Effector CD4-positive, alpha-beta T cell (primary cell): ENCODE measurements at regions not wholly inside any gene's neighbourhood (a gene's known extent, or its start where the extent isn't known, plus 50 kb on each side); places are given as distances from the start of the nearest gene placed in this dataset.

Source experiments
- DNase-seq: peaks from one replicate; pipeline ENCODE4 v3.0.0-alpha.2; 2020

GRCh38 chr15:95595759-95596158 lies 734.7 kb upstream of the NR2F2 start:
- no peak for DNase-seq

DNA sequence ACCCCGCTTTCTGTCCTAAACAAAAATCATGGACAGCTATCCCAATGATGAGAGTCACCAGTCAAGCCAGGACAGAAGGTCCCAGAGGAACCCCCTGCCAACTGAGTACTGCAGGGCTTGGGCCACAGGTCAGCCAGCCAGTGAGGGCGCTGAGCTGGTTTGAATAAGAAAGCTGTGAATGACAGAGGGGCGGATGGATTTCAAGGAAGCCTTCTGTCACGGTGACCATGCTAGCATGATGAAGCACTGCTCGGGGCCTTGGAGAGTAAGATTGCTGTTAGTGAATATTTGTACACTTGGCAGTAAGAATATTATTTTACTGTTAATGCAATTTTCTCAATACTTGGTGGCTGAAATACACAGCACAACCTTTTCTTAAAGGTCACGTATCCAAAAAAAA lies 734.0 kb upstream of the NR2F2 start:
- DNase-seq: no peak

DNA sequence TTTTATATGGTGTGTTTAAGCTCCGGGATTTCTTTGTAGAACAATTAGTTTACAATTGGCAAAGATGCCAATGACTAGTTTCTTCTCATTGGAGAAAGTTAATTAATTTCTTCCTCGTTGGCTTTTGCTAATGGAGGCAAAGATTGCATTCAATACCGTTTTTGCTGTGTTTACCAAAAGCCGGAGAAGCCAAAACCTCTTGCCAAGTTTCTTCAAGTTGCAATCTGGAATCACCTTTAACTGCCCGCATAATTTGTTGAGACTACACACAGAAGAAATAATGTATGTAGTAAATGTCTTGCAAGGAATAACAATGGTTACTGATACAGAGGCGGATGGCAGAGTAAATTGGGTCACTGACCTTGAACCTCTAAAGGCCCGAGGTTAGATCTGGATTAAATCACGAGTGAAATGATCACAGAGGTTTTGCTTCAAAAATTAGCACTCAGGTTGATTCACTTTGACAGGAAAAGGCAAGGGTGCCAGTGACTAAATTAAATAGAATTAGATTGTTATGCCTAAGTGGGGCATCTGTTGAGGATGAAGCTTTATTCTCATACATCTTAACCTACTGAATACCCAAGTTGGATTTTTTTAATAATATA lies 732.1 kb upstream of the NR2F2 start:
- no peak for DNase-seq

DNA sequence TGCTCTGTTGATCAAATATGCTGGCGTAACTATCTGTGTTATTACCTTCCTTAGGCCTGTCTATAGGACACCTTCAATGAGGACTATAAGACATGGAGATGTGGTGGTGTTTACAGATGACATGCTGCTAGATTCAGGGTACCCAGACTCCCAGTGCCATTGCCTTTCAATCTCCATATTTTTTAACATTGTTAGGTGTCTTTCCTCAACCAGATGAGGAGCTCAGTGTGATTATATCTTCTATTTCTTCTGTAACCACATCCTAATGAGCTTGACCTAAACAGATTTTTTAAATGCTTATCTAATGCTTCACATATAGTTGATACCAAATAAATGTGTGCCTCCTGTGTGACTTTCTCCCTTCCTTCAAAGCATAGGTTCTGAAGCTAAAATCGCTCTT lies 730.1 kb upstream of the NR2F2 start:
- no peak for DNase-seq

- DNase-seq: no peak
Measured at GRCh38 chr15:95600884-95601283, 729.6 kb upstream of the NR2F2 start.

DNA sequence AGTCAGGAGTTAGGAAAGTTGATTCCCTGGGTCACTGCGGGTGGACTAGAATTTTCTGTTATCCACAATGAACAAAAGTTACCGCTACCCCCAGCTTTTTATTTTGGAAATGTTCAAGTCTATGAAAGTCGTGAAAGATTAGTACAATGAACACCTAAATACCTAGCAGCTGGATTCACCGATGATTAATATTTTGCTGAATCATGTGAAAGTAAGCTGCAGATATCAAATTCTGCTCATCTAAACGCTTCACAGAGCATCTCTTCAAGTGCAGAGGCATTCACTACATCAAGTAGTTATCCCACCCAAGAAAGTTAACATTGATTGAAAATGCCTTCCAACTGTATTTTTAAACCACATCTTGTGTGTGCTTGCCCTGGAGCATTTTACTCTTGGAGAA lies 729.0 kb upstream of the NR2F2 start:
- DNase-seq: no peak

- no peak for DNase-seq
Measured at GRCh38 chr15:95603802-95604201, 726.7 kb upstream of the NR2F2 start.

- DNase-seq: no peak
Measured at GRCh38 chr15:95604634-95605036, 725.9 kb upstream of the NR2F2 start.

DNA sequence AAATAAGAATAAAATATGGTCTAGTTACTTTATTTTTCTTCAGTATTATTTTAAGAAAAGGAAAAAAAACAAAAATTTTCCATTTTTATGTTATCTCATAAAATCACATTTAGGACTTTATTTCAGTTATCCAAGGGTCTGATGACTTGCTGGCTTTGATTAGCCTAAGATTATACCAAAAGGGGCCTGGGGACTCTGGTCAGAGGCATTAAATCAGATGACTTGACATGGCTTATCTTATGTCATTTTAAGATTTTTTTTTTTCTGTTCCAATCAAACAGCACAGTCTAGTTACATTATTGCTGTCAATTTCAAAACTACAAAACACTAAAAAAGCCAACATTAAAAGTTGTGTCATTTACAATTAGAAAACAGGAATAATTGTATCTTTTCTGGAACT lies 725.4 kb upstream of the NR2F2 start:
- DNase-seq: no peak

- no peak for DNase-seq
Measured at GRCh38 chr15:95606551-95606950, 723.9 kb upstream of the NR2F2 start.

- DNase-seq: no peak
Measured at GRCh38 chr15:95608371-95608770, 722.1 kb upstream of the NR2F2 start.

GRCh38 chr15:95609096-95609495 lies 721.4 kb upstream of the NR2F2 start:
- no peak for DNase-seq

DNA sequence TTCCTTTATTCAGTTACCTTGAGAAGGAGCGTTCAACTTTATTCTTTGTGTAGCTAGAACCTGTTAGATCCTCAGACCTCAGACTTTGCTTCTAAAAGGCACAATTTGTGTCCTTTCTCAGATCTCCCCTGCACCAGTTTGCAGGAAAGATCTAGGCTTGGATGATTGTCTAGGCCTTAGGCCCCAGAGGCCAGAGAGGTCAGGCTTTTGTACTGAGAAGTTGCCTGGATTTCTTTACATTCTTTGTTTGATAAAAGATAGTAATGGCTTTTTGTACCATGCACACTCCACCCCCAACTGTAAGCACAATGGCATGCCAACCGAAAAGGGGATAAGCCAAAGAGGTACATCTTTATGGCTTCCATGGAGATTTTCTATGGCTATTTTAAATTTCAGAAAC lies 719.6 kb upstream of the NR2F2 start:
- DNase-seq: no peak

DNA sequence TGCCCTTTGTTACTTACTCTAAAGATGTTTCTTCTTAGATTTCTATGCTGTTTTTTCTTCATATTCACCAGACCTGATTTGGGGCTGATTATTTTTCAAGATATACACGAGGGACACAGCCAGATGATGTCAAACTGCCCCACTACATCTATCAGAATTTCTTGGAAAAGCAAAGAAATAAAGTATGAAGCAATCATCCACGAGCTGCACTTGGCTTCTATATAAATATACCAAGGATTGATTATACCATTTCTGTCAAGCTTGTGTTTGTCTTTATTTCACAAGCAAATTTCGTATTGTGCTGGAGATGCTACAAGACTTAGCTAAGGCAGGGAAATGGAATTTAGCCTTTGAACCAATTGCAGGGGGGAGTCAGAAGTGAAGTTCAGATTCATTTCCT lies 715.1 kb upstream of the NR2F2 start:
- DNase-seq: no peak

DNA sequence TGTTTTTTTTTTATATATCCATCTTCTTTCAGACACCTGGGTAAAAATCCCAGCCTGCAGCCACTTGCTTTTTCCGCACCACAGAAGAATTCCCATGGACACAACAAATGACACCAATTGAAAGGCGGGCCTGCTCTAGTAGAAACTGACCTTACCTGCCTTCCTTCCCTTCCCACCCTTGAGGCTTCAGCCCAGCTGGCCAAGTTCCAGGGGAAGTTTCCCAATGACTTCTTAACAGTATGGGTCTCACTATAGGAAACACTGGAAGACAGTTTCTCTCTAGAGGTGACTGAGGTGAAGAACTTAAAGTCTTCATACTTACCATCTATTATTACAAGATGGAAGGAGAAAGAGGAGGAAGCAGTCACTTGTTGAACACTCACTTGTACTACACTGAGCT lies 714.2 kb upstream of the NR2F2 start:
- no peak for DNase-seq

DNA sequence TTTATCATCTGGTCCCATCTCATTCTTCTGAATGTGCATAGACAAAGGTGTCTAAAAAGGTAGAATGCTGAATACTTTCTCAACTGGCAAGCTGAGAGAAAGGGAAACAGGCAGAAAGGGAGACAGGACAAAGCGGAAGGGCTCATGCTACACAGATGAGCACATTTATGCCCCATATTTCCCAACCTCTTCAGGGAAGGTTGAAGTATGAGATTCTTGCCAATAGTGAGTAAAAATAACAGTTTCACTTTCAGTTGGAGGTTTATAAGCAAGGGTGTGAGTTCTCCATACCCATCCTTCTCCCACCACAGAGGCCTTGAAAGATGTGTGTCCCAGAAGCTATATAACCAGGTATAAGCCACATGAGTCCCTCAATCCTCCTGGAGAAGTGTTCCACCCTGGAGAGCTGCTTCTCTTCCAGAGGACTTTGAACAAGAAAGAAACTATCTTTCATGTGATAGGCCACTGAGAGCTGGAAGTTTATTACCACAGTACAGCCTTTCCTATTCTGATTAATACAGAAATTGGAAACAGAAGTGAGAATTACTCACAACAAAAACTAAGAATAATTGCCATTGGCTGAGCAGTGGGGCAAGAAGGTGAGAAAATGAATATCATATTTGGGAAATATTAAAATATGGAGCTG lies 709.4 kb upstream of the NR2F2 start:
- no peak for DNase-seq

DNA sequence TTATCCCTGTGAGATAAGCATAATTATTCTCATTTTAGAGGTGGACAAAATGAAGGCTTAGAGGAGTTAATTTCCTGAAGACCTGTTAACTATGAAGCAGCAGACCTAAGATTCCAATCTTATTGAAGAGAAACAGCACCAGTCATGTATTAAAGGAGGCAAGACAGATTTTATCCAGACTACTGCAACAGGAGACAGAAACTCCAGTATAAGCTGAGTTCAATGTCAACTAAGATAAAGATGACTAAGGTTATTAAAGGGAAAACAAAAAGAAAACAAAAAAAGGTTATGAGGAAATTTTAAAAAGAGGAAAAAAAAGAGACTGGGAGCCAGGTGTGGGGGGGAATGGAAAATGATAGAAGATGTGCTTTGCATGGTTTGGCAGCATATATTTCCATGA lies 707.7 kb upstream of the NR2F2 start:
- no peak for DNase-seq

DNA sequence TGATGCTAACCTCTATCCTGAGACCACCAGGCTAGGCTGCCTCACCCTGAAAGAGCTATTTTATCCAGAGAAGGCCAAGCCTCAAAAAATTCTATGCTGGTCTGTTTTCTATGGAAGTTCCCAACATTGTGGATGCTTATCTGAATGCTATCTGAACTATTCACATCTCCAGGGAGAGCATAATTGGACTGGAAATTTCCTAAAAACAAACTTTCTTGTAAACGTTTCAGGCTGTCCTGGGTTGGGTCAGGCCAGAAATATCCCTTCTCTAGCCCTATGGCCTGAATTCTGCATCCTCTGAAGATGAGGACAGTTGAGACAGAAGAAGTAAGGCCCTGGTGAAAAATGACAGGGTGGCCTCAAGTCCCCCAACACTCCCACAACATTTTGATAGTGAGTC lies 706.4 kb upstream of the NR2F2 start:
- DNase-seq: no peak

DNA sequence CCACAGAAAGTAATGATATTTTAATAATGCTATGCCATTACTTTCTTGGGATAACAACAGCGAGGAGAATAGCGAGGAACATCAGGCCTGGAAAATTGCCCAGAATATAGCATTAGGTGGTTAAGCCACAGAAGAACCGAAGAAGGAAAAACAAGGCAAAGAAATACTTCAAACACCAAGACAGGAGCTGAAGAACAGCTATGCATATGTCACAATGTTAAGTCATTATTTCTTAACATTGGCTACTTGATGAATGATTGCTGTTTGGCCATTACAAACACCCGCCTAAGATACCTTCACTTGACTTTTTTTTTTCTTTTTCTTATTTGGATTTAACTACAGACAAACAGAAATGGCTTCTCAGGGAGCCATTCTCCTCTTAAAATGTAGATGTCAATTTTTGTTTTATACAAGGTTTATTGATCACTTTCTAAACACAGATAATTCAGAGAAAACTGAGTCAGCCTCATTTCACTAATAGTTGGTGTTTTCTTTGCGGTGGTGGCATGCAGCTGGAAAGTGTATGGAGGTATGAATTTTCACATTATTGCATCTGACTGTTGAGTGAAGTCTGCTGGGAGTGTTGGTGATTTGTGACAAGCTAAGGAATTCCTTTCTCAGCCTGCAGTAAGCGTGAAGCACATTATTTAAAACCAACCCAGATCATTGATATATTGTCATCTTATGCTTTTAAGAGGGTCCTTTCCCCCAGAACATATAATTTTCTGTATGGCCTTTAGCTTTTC lies 705.7 kb upstream of the NR2F2 start:
- no peak for DNase-seq

GRCh38 chr15:95626501-95627361 lies 703.8 kb upstream of the NR2F2 start:
- DNase-seq: no peak

- no peak for DNase-seq
Measured at GRCh38 chr15:95629503-95630168, 700.9 kb upstream of the NR2F2 start.

- no peak for DNase-seq
Measured at GRCh38 chr15:95630683-95631082, 699.8 kb upstream of the NR2F2 start.

DNA sequence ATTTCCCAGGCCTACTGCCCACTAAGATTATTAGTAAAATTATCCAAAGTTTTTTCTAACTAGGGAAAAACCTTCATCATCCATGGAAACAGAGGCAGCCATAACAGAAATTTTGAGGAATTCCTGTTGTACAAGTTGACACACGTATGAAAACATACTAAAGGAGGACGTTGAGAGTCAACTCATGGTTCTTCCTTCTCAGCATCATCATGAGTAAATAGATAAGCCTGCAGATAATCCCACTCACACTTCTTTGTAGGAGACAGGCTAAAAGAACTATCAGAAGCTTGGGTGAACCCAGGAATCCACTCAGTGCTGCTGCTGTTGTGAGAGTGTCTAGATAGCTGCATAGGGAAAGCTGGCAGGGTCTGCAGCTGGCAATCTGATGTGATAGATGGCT lies 694.8 kb upstream of the NR2F2 start:
- DNase-seq: no peak
